GM18868 (cell line): ENCODE measurements at regions not wholly inside any gene's neighbourhood (a gene's known extent, or its start where the extent isn't known, plus 50 kb on each side); places are given as distances from the start of the nearest gene placed in this dataset.
A peak's percentile ranks its signal among the peaks of the same experiment; 100 is the strongest.

Source experiments
- ATAC-seq: cut with Tn5 transposase; IDR thresholded peaks from one replicate; pipeline ENCODE4 v1.9.1; 2021; ENCODE audit warnings: mild to moderate bottlenecking, moderate library complexity; ENCODE audit not compliant: unreplicated experiment

DNA sequence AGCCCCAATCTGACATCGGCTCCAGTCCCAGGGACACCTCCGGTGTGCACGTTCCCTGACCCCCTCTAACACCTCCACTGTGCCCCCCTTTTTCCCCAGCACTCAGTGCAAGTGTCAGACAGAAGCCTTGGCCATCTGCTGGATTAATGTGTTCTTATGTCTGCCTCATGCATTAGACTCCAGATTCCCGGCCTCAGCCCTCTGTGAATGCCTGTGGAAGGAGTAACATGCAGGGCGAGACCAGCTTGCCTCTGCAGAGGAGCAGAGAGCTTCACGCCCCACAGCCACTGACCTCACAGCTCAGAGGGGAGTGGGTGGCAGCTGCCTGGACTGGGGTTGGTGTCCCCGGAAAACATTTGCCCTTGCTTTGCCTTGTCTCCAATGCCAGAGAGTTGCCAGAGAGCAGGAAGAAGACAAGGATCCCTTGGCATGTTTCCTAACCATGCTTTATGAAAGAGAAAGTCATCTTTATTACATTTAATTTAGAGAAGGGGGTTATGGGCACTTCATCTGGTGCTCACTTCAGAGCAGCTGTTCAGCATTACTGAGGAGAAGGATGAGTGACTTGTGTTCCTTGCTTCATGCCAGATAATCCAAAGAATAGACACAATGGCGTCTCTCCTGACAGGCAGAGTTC lies 91.6 kb upstream of the CXCL12 start:
- ATAC-seq: no peak

DNA sequence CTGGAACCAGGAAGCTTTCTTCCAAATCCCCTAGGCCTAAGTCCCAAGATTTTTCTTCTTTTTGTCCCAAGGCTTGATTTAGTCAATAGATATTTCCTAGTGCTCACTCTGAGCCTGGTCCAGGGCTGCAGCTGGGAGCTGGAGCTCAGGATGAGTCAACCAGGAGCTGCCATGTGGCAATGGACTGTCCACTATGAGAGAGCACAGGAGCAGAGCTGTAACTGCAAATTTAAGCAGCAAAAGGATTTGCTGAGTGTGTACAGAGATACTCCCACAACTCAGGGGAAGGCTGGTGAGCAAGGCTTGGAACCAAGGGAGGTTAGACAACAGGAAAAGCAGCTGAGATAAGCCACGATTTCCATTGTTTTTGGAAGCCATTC lies 92.1 kb upstream of the CXCL12 start:
- ATAC-seq: no peak

DNA sequence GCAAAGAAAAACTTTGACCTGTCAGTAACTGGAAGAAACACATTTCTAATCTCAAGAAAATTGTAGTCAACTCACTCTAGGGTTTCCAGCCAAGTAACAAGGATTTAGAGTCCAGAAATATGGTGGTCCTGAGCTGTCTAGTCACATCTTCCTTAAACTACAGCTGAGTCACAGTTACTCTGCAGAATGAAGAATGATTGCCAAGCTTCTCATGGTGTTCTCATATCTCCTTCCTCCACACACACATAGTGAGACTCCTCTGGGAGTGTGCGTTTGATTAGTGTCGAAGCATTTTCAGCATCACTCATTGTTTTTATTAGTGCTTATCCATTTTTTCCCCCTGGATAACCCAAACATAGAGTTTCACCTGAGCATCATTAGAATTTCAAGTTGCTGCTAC lies 93.1 kb upstream of the CXCL12 start:
- ATAC-seq: no peak

DNA sequence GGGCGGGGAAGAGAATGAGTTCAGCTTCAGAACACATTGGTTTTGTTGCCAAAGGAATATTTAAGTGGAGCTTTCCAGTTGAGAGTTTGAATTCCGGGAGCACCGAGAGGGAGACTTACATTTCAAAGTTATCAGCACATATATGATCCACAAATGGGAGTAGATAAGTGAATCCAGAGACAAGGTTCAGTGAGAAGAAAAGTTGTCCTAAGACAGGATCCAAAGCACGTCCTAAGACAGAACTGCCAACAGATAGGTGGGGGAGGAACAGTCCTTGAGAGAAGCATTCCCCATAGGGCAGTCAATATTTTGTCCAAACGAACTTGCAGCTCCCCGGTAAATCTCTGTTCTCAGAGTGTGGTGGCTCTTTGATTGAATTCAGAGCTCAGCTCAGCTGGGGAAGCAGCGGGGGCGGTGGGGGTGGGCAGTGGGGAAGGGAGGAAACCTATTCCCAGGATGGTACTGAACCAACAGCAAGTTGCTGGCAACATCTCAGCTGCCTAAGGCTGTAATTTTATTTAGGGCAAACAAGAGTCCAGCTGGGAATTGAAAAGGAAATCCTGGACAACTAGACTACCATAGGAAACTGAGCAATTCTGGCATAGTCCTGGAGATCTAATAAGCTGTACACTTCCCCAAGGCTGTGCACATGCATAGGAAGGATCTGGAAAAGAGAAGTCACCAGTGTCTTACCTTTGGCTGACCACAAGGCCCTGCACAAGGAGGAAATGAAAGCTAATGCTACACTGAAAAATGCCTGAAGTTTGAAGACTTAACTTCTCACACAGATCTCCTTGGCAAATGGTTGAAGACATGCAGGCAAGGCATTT lies 94.2 kb upstream of the CXCL12 start:
- ATAC-seq: no peak

DNA sequence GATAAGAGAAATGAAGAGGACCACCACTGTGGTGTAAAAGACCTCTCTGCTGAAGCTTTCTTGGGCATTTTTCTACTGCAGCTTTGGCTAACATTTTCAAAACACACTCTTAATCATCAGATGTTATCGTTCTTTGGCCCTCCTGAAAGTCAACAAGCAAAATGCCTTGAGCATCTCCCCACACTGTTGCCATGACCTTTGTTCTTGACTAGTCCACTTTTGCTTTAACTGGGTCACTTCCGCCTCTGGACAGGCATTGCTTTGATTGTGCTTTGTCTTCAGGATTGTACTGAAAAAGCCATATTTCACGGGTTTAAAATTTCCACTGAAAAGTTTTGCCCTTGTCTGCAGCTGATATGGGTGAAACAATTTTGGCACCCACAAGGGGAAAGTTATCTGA lies 107.8 kb upstream of the CXCL12 start:
- ATAC-seq: no peak

DNA sequence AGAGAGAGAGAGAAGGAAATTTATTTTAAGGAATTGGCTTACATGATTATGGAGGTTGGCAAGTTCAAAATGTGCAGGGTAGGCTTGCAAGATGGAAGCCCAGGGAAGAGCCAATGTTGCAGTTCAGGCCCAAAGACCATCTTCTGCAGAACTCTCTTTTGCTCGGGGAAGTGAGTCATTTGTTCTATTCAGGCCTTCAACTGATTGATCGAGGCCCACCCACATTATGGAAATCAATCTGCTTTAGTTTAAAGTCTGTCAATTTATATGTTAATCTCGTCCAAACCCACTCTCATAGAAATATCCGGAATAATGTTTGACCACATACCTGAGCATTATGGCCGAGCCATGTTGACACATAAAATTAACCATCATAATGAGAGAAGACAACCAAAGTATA lies 113.3 kb upstream of the CXCL12 start:
- no peak for ATAC-seq

DNA sequence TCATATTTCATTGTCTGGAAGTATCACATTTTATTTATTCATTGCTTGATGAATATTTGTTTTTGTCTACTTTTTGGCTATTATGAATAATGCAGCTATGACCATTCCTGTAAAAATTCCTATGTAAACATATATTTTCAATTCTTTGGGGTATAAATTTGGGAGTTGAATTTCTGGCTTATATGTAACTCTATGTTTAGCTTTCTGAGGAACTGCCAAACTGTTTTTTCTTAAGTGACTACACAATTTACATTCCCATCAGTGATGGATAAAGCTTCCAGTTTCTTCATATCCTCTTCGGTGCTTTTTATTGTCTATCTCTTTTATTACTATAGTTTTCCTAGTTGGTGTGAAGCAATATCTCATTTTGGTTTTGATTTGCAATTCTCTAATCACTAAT lies 115.6 kb upstream of the CXCL12 start:
- ATAC-seq: no peak

DNA sequence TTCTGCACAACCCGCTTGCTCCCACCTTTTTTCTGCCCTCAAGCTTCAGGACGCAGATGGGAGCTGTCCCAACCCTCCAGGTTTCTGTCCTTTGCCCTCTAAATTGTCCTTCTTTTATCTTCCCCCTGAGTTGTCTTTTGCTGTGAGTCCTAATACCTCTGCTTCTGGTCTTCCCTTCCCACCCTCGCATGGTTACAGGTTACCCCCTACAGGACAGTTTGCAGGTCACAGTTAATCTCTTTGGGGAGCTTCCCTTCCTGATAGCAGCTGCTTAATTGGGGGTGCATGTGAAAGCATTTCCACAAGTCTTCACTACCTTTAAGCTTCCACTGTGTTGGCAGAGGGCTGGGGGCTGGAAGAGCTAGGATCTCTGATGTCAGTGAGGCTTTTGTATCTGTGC lies 121.5 kb upstream of the CXCL12 start:
- no peak for ATAC-seq

DNA sequence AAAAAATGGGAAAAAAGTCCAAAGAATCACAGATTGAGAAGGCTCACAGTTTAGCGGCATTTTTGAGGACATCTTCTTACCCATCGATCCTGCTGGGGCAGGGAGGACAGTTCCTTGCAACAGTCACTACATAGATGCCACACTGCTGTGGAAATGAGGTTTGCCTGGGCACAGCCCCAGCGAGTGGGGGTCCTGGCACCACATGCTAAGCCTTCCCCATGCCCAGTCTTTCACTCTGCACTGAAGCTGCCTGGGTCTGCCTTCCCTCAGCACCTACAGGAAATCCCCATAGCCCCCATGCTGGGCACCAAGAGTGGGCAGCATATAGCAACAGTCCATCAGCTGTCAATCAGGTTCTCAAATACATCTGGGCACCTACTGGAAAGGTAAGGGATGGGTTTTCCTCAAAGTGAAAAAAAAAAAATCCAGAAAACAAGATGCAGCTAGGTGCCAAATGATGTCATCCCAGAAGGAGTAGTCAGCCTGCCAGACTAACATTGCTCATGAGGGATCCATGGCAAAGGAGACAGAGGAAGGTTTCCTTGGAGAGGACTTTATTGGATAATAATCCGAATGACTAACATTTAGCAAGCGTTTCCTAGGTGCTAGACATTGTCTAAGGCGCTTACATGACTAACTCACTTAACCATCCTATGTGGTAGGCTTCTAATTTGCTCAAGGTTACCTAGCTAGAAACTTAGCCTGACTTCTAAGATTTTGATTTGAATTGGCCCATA lies 125.7 kb upstream of the CXCL12 start:
- no peak for ATAC-seq

DNA sequence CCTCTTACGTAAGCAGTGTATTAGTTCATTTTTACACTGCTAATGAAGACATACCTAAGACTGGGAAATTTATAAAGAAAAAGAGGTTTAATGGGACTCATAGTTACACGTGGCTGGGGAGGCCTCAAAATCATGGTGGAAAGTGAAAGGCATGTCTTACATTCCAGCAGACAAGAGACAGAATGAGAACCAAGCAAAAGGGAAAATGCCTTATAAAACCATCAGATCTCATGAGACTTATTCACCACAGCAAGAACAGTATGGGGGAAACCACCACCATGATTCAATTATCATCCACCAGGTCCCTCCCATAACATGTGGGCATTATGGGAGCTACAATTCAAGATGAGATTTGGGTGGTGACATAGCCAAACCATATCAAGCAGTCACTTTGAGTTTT lies 126.3 kb upstream of the CXCL12 start:
- no peak for ATAC-seq

DNA sequence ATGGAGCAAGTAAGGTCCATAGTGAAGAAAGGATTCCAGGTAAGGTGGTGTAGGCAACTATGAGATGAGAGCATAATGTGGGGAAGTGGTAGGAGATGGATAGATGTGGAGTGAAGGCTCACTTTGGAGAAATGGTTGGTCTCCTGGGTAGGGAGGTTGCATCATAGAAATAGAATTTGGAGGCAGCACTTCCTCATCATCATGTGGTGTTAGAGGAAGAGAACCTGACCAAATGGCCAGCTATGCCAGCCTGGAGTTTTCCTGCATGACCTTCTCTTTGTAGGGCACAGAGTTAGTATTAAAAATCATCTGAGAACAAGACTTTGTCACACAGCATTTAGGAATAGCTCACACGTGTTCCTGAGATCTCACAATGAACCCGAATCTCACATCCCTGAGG lies 126.7 kb upstream of the CXCL12 start:
- ATAC-seq: no peak

DNA sequence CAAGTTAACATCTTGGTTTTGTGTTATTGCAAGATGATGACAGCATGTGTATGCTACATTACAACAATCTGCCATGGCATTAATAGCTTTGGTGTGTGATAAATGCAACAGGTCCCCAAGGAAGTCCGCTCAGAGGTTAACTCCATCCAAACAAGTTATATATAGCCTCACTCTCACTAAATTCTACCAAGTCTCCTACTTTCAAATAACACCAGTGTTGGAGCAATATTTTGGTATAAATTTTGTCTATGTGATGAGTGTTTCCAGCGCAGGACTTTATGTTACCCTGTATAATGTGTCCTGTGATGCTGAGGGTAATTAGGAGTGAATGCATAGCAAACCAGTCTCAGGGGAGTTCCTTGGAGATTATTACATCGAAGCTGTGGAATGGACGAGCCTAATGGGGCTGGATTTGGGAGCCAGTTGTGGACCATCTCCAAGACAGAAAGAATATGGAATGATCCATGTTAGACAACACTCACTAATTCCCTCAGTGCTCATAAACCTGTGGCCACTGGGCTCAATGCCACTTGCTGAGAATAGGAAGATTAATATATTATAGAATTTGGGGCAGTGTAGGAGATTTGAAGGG lies 127.6 kb upstream of the CXCL12 start:
- ATAC-seq: no peak

DNA sequence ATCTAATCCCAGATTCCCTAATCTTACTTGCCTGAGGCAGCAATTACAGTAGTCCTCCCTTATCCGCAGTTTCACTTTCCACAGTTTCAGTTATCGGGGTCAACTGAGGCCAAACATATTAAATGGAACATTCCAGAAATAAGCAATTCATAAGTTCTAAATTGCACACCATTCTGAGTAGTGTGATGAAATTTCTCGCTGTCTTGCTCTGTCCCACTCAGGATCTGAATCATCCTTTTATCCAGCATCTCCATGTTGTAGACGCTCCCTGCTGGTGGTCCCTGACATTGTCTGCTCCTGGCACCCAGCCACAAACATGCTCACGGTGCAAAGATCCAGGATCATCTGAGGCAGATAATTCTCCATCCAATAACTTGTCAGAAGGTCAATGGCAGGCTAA lies 128.7 kb upstream of the CXCL12 start:
- no peak for ATAC-seq

DNA sequence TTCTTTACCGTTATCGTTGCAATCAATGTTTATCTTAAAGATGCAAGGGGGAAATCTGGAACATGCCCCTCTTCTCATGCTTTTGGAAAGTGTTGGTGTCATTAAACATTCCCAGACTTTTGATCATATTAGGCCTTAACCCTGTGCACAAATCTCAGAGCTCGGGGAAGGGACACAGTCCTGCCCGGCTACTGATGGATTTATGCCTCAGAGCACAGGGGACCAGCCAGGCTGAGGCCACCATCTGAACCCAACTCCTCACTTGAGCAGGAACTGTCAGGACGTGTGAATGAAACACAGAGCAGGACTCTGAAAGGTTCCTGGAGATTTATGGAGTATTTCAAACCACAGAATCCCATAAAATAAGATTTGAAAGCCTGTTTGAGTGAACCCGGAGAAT lies 132.0 kb upstream of the CXCL12 start:
- no peak for ATAC-seq

DNA sequence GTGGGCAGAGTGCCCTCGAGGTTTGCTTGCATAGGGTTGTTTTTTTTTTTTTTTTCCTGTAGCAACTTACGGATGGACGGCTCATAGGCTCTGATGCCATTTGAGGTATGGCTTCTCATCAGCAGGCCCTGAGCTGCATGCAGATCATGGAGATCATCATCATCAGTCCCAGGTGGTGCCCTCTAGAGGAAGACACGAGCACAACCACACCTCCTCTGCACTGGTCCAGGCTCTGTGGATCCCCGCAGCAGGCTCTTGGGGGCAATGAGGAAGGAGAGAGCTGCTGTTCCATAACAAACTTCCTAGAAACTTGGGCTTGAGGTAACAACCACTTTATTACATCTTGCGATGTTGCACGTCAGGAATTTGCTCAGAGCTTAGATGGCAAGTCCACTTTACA lies 132.7 kb upstream of the CXCL12 start:
- peak; percentile 53 for ATAC-seq

DNA sequence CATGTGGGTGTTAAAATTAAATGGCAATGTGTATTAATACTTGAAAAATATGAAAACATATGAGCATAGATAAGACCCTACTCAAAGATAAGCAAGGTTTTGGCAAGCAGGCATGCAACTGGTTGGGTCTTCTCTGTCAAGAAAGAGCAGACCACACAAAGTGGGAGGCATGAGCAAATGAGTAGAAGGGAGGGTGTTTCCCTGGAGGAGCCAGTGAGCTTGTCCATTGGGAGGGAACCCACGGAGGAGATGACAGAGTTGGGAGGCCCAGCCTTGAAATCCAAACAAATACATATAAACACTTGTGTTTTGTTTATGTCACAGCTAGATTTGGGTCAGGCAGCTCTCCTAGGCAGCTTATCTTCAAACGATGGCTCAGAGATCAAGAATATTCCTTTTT lies 134.5 kb upstream of the CXCL12 start:
- ATAC-seq: no peak

DNA sequence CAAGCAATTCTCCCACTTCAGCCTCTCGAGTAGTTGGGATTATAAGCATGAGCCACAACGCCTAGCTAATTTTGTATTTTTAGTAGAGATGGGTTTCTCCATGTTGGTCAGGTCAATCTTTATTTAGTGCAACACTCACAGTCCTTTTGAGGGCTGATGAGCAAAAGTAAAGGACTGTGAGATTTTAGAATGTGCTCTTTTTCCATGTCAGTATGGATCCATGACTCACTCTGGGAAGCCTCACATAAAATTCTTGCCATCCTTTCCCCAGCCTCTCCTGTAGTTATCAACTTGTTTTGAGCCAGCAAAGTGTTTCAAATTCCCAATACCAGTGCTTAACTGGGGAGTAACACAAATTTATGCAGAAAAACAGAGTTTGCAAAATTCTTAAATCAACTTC lies 135.8 kb upstream of the CXCL12 start:
- ATAC-seq: no peak

DNA sequence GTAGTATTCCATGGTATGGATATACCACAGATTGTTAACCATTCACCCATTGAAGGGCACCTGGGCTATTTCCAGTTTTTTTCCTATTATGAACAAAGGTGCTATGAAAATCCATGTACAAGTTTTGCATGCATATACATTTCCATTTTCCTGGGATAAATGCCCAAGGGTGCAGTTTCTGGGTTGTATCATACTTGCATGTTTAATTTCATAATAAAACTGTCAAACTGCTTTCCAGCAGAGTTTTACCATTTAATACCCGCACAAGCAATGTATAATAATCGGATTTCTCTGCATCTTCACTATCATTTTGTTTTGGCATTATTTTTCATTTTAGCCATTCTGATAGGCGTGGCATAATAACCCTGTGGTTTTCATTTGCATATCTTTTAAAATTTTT lies 154.3 kb upstream of the CXCL12 start:
- no peak for ATAC-seq

DNA sequence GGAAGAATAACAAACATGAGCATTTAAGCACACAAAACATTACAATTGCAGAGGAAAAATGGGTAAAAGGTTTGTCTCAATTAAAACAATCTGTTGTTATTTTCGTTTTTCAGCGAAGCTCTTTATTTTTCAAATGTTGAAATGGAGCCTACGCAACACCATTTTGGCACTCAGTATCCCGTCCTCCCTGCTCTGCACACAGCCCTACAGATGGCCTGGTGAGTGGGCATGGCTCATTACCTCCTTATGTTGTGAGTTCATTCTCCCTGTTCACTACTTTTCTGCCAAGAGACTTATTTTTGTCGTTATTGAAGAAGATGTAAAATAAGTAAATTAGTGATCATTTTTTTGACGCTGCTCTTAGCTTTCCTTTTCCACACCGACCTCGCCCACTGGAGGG lies 167.8 kb upstream of the CXCL12 start:
- ATAC-seq: no peak

DNA sequence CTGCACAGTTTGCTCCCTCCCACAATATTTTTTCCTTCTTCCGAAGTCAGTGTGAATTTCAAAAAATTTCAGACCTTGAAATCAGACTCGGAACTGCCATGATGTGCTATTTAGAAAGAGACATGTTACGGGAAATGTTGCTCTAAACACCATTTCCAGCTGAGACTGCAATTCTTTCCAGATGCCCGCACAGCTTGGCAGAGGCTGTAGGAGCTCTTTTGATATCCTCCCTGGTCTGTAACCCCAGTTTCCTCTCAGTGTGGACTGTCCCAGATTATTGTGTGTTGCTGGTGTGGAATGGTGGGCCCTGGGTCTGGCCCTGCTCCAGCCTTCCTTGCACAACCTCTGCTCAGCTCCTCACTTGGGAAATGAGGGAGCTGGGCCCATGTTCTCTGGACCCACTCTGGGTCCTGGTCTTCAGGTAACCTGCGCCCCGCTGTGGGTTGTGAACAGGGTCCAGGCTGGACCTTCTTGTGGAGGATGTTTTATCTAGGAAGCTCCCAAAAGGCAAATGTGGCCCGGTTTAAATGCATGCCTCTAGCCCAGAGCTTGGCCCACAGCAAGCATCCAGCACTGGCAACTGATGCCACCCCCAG lies 172.8 kb upstream of the CXCL12 start:
- no peak for ATAC-seq

DNA sequence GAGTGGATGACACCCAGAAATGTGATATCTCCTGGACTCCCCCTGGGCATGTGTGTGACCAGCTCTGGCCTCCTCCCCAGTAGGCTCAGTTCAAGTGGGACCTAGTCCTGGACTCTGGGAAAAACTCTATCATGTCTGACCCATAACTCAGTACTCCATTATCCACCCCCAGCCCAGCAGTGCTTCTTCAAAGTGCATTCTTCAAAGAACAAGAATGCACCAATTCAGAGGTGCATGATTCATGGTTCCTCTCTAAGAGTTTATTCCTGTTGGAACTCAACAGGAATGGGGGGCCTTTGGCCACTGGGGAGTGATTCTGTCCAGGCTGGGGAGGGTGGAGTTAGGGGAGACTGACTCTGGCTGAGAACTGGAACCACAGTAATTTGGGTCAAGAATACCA lies 173.6 kb upstream of the CXCL12 start:
- no peak for ATAC-seq
